GM12878 (cell line): ENCODE measurements at regions not wholly inside any gene's neighbourhood (a gene's known extent, or its start where the extent isn't known, plus 50 kb on each side); places are given as distances from the start of the nearest gene placed in this dataset.

ENCODE experiments used
- ATF2 ChIP-seq: IDR thresholded peaks from 2 replicates; pipeline ENCODE4 v1.6.1; 2012; ENCODE audit warnings: low read length, inconsistent platforms
- BCLAF1 ChIP-seq: fragments of 450-650 bp; IDR thresholded peaks from 2 replicates; pipeline ENCODE4 v1.6.1; 2017; ENCODE audit warnings: antibody characterized with exemption, mild to moderate bottlenecking, moderate library complexity
- E4F1 ChIP-seq: fragments of 450-650 bp; IDR thresholded peaks from 2 replicates; pipeline ENCODE4 v1.6.1; 2018; ENCODE audit warnings: borderline replicate concordance, mild to moderate bottlenecking; ENCODE audit not compliant: partially characterized antibody
- EED ChIP-seq: sonication (generic); IDR thresholded peaks from 2 replicates; pipeline ENCODE4 v1.6.1; 2016; ENCODE audit warnings: antibody characterized with exemption, low read depth
- EP300 ChIP-seq, 2 experiments: fragments of 150-350 bp in 1 of 2; IDR thresholded peaks; 2 replicates each; pipeline ENCODE4 v1.6.1; 2011 to 2012; ENCODE audit warnings: low read depth in 2 of 2, low read length in 2 of 2, borderline replicate concordance in 1 of 2, improper control_type of control experiment in 1 of 2, inconsistent platforms in 1 of 2; ENCODE audit not compliant: control insufficient read depth in 1 of 2
- ETV6 ChIP-seq, 2 experiments: fragments of 450-650 bp in 1 of 2; IDR thresholded peaks in 1 of 2; conservative IDR thresholded peaks in 1 of 2; 2 replicates each; pipeline ENCODE4 v1.6.1; 2014; ENCODE audit warnings: antibody characterized with exemption in 1 of 2, borderline replicate concordance in 1 of 2, low read depth in 1 of 2, mild to moderate bottlenecking in 1 of 2, moderate library complexity in 1 of 2
- FOXM1 ChIP-seq: IDR thresholded peaks from 2 replicates; pipeline ENCODE4 v1.6.1; 2012; ENCODE audit warnings: low read depth, mild to moderate bottlenecking, inconsistent platforms, low read length, moderate library complexity
- IKZF2 ChIP-seq, 2 experiments: fragments of 450-650 bp; IDR thresholded peaks; 2 replicates each; pipeline ENCODE4 v1.6.1; 2017; ENCODE audit warnings: mild to moderate bottlenecking in 2 of 2, moderate library complexity in 2 of 2
- IRF4 ChIP-seq: IDR thresholded peaks from 2 replicates; pipeline ENCODE4 v1.6.1; 2011; ENCODE audit warnings: low read depth, low read length
- MEF2A ChIP-seq: IDR thresholded peaks from 2 replicates; pipeline ENCODE4 v1.6.1; 2011; ENCODE audit warnings: low read depth, mild to moderate bottlenecking, low read length, moderate library complexity; ENCODE audit not compliant: insufficient read depth
- MTA2 ChIP-seq: fragments of 450-650 bp; IDR thresholded peaks from 2 replicates; pipeline ENCODE4 v1.6.1; 2016; ENCODE audit warnings: low read depth, mild to moderate bottlenecking, moderate library complexity
- MTA3 ChIP-seq: IDR thresholded peaks from 2 replicates; pipeline ENCODE4 v1.6.1; 2012; ENCODE audit warnings: low read length, inconsistent platforms, borderline replicate concordance
- RCOR1 ChIP-seq: conservative IDR thresholded peaks from 2 replicates; pipeline ENCODE4 v1.6.1; 2012; ENCODE audit warnings: low read depth, low read length, improper control_type of control experiment
- RUNX3 ChIP-seq: IDR thresholded peaks from 2 replicates; pipeline ENCODE4 v1.6.1; 2012; ENCODE audit warnings: low read length, inconsistent platforms
- STAT3 ChIP-seq: IDR thresholded peaks from 2 replicates; pipeline ENCODE4 v1.6.1; 2011; ENCODE audit warnings: low read depth, low read length, improper control_type of control experiment
- SUZ12 ChIP-seq: fragments of 200-600 bp; sonication (generic); IDR thresholded peaks from one replicate; pipeline ENCODE4 v1.6.1; 2018; ENCODE audit warnings: antibody characterized with exemption, mild to moderate bottlenecking; ENCODE audit not compliant: unreplicated experiment
- YBX1 ChIP-seq: fragments of 450-650 bp; IDR thresholded peaks from 2 replicates; pipeline ENCODE4 v1.6.1; 2016; ENCODE audit warnings: antibody characterized with exemption
- YY1 ChIP-seq: IDR thresholded peaks from 2 replicates; pipeline ENCODE4 v1.6.1; 2011; ENCODE audit warnings: low read depth, mild to moderate bottlenecking, low read length
- TF ChIP-seq, protein P1 (sequence below): fragments of 450-650 bp; IDR thresholded peaks from 2 replicates; pipeline ENCODE4 v1.6.1; 2017; ENCODE audit warnings: low read depth, mild to moderate bottlenecking, moderate library complexity

- TF ChIP-seq ETV6 (conservative IDR thresholded peaks at IDR 0.05 in 1 of 2, IDR thresholded peaks at IDR 0.05 in 1 of 2; ENCODE audit: borderline replicate concordance in 1 of 2, low read depth in 1 of 2) = peak in 1 of 2 experiments; percentile 77; a peak in 1 of 4 replicates
- TF ChIP-seq, protein P1, sequence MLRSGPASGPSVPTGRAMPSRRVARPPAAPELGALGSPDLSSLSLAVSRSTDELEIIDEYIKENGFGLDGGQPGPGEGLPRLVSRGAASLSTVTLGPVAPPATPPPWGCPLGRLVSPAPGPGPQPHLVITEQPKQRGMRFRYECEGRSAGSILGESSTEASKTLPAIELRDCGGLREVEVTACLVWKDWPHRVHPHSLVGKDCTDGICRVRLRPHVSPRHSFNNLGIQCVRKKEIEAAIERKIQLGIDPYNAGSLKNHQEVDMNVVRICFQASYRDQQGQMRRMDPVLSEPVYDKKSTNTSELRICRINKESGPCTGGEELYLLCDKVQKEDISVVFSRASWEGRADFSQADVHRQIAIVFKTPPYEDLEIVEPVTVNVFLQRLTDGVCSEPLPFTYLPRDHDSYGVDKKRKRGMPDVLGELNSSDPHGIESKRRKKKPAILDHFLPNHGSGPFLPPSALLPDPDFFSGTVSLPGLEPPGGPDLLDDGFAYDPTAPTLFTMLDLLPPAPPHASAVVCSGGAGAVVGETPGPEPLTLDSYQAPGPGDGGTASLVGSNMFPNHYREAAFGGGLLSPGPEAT = peak; percentile 47; the same call in 1 of the 2 replicates
- no peak for TF ChIP-seq RCOR1
- no peak for TF ChIP-seq E4F1
- TF ChIP-seq STAT3 = no peak
- peak; percentile 15 to 17; a peak in 2 of 4 replicates for TF ChIP-seq IKZF2 (IDR thresholded peaks at IDR 0.05)
- peak; percentile 46; the same call in 1 of the 2 replicates for TF ChIP-seq IRF4
- TF ChIP-seq ATF2 = peak; percentile 85
- TF ChIP-seq MTA2 = peak; percentile 58; the same call in 1 of the 2 replicates
- peak; percentile 84; the same call in 1 of the 2 replicates for TF ChIP-seq FOXM1
- TF ChIP-seq SUZ12 = no peak
- no peak for TF ChIP-seq YBX1
- peak; percentile 64; the same call in 1 of the 2 replicates for TF ChIP-seq MTA3
- TF ChIP-seq EP300 (IDR thresholded peaks at IDR 0.05; ENCODE audit: borderline replicate concordance in 1 of 2, control insufficient read depth in 1 of 2, low read depth in 2 of 2, low read length in 2 of 2) = peak; percentile 27 to 84; a peak in 2 of 4 replicates
- TF ChIP-seq EED = peak; percentile 37; the same call in 1 of the 2 replicates
- TF ChIP-seq BCLAF1 = no peak
- no peak for TF ChIP-seq YY1
- 0 out of 2 replicates have a peak, but pooled peaks have one; percentile 62 for TF ChIP-seq MEF2A
- TF ChIP-seq RUNX3 = peak; percentile 77
These were observed 60.6 kb upstream of the EMB start (continued) for GRCh38 chr5:50501491-50502228.
